Neuronal stem cell (in vitro differentiated cells): ENCODE measurements at regions not wholly inside any gene's neighbourhood (a gene's known extent, or its start where the extent isn't known, plus 50 kb on each side); places are given as distances from the start of the nearest gene placed in this dataset.

Source experiments
- DNase-seq: peaks from one replicate; pipeline ENCODE4 v3.0.0-alpha.2; 2013; ENCODE audit warnings: low spot score
- H2AFZ ChIP-seq: one replicate; pipeline ENCODE4 v1.6.1; 2013; ENCODE audit warnings: mild to moderate bottlenecking, low read length, inconsistent platforms
- H2AK5ac ChIP-seq: 2 replicates; pipeline ENCODE4 v1.6.1; 2013; ENCODE audit warnings: low read depth, mild to moderate bottlenecking, inconsistent platforms, low read length, moderate library complexity, mixed read lengths
- H2BK120ac ChIP-seq: 2 replicates; pipeline ENCODE4 v1.6.1; 2013; ENCODE audit warnings: low read depth, mild to moderate bottlenecking, inconsistent platforms, low read length, moderate library complexity, mixed read lengths
- H2BK12ac ChIP-seq: one replicate; pipeline ENCODE4 v1.6.1; 2013; ENCODE audit warnings: low read length, inconsistent platforms
- H2BK15ac ChIP-seq: 2 replicates; pipeline ENCODE4 v1.6.1; 2013; ENCODE audit warnings: mild to moderate bottlenecking, low read length, inconsistent platforms, mixed read lengths
- H2BK5ac ChIP-seq: one replicate; pipeline ENCODE4 v1.6.1; 2013; ENCODE audit warnings: inconsistent platforms, mild to moderate bottlenecking, low read length, moderate library complexity
- H3K14ac ChIP-seq: one replicate; pipeline ENCODE4 v1.6.1; 2013; ENCODE audit warnings: low read length, inconsistent platforms
- H3K18ac ChIP-seq: 2 replicates; pipeline ENCODE4 v1.6.1; 2013; ENCODE audit warnings: low read length, inconsistent platforms
- H3K23ac ChIP-seq: 2 replicates; pipeline ENCODE4 v1.6.1; 2013; ENCODE audit warnings: low read depth, mild to moderate bottlenecking, mixed read lengths, low read length, inconsistent platforms; ENCODE audit not compliant: poor library complexity
- H3K27ac ChIP-seq: replicated peaks from 3 replicates; pipeline ENCODE4 v1.5.1; 2013; ENCODE audit warnings: low read length, inconsistent platforms
- H3K27me3 ChIP-seq, 3 experiments: 2 replicates each; pipeline ENCODE4 v1.6.1; 2013; ENCODE audit warnings: low read length in 3 of 3, mild to moderate bottlenecking in 2 of 3, inconsistent platforms in 1 of 3, low read depth in 1 of 3, mixed read lengths in 1 of 3, moderate library complexity in 1 of 3; ENCODE audit not compliant: control insufficient read depth in 3 of 3, insufficient read depth in 3 of 3
- H3K36me3 ChIP-seq, 2 donors: replicated peaks in 1 of 2; 2 replicates each; pipeline ENCODE4 v1.6.1; 2013; ENCODE audit warnings: low read length in 2 of 2; ENCODE audit not compliant: control insufficient read depth in 2 of 2, insufficient read depth in 2 of 2
- H3K4ac ChIP-seq: 2 replicates; pipeline ENCODE4 v1.6.1; 2013; ENCODE audit warnings: inconsistent platforms, mild to moderate bottlenecking, low read length, moderate library complexity
- H3K4me1 ChIP-seq, 2 donors: 1 replicate in 1 of 2; 2 replicates in 1 of 2; pipeline ENCODE4 v1.6.1; 2013; ENCODE audit warnings: low read length in 2 of 2, low read depth in 1 of 2; ENCODE audit not compliant: control insufficient read depth in 2 of 2, insufficient read depth in 1 of 2
- H3K4me2 ChIP-seq: one replicate; pipeline ENCODE4 v1.6.1; 2013; ENCODE audit warnings: mild to moderate bottlenecking, low read length, inconsistent platforms; ENCODE audit not compliant: insufficient read depth, poor library complexity, severe bottlenecking
- H3K4me3 ChIP-seq, 2 donors: 2 replicates each; pipeline ENCODE4 v1.5.1; 2013; ENCODE audit warnings: low read length in 2 of 2, mild to moderate bottlenecking in 2 of 2, inconsistent platforms in 1 of 2, moderate library complexity in 1 of 2
- H3K79me1 ChIP-seq: one replicate; pipeline ENCODE4 v1.6.1; 2013; ENCODE audit warnings: low read depth, mild to moderate bottlenecking, inconsistent platforms, low read length, moderate library complexity
- H3K9ac ChIP-seq: one replicate; pipeline ENCODE4 v1.6.1; 2013; ENCODE audit warnings: mild to moderate bottlenecking, low read depth, low read length, inconsistent platforms; ENCODE audit not compliant: poor library complexity
- H3K9me3 ChIP-seq, 2 donors: replicated peaks in 1 of 2; 2 replicates each; pipeline versions ENCODE3 to v1.6.1; 2013; ENCODE audit warnings: low read length in 2 of 2, mild to moderate bottlenecking in 2 of 2, inconsistent platforms in 1 of 2, low read depth in 1 of 2, mixed read lengths in 1 of 2, moderate library complexity in 1 of 2; ENCODE audit not compliant: control insufficient read depth in 2 of 2, insufficient read depth in 1 of 2
- H4K8ac ChIP-seq: one replicate; pipeline ENCODE4 v1.6.1; 2013; ENCODE audit warnings: low read depth, mild to moderate bottlenecking, inconsistent platforms, low read length, moderate library complexity
- H4K91ac ChIP-seq: one replicate; pipeline ENCODE4 v1.6.1; 2013; ENCODE audit warnings: low read length, low read depth, mild to moderate bottlenecking, inconsistent platforms; ENCODE audit not compliant: poor library complexity
- WGBS, 2 donors: extraction: QIAGEN DNeasy Blood & Tissue Kit; methylation state at CpG; one replicate each; pipeline ENCODE4 v1.1.7; 2013; ENCODE audit warnings: missing lambda C conversion rate in 2 of 2, mixed read lengths in 1 of 2; ENCODE audit not compliant: insufficient read length in 2 of 2, insufficient replicate concordance in 1 of 2; ENCODE audit errors: extremely low coverage in 2 of 2; 5-methylcytosine and 5-hydroxymethylcytosine counted together

GRCh38 chr2:82576656-82577055 lies 1882.4 kb downstream of the SUCLG1 start:
- H2BK15ac ChIP-seq: no peak overlapping the region
- H3K18ac ChIP-seq: no peak overlapping the region
- H3K4ac ChIP-seq: no peak overlapping the region
- H4K8ac ChIP-seq: no peak overlapping the region
- no peak overlapping the region for H3K9ac ChIP-seq
- no peaks in the 10 kb centered on the region for H3K9me3 ChIP-seq
- DNase-seq: no peak
- no peak overlapping the region for H2BK5ac ChIP-seq
- H3K36me3 ChIP-seq: no peaks in the 10 kb centered on the region
- no peak overlapping the region for H3K27ac ChIP-seq
- H3K4me2 ChIP-seq: no peak overlapping the region
- H3K14ac ChIP-seq: no peak overlapping the region
- H3K23ac ChIP-seq: no peak overlapping the region
- H3K27me3 ChIP-seq: no peaks in the 10 kb centered on the region
- no peak overlapping the region for H3K4me3 ChIP-seq
- no peaks in the 10 kb centered on the region for H3K79me1 ChIP-seq
- H2BK12ac ChIP-seq: no peak overlapping the region
- H2AK5ac ChIP-seq: no peak overlapping the region
- no peak overlapping the region for H2BK120ac ChIP-seq
- H3K4me1 ChIP-seq: no peaks in the 10 kb centered on the region
- no peak overlapping the region for H4K91ac ChIP-seq
- H2AFZ ChIP-seq: no peak overlapping the region

GRCh38 chr2:82539280-82539621 lies 1919.8 kb downstream of the SUCLG1 start:
- H2BK120ac ChIP-seq: no peak overlapping the region
- H3K9me3 ChIP-seq: no peaks in the 10 kb centered on the region
- no peak overlapping the region for H2BK15ac ChIP-seq
- H2BK12ac ChIP-seq: no peak overlapping the region
- no peak overlapping the region for H2BK5ac ChIP-seq
- no peaks in the 10 kb centered on the region for H3K4me1 ChIP-seq
- H3K18ac ChIP-seq: no peak overlapping the region
- no peak for DNase-seq
- no peak overlapping the region for H3K14ac ChIP-seq
- no peak overlapping the region for H3K9ac ChIP-seq
- no peaks in the 10 kb centered on the region for H3K36me3 ChIP-seq
- H2AK5ac ChIP-seq: no peak overlapping the region
- no peaks in the 10 kb centered on the region for H3K27me3 ChIP-seq
- no peak overlapping the region for H3K27ac ChIP-seq
- no peak overlapping the region for H2AFZ ChIP-seq
- no peak overlapping the region for H4K8ac ChIP-seq
- H3K4me3 ChIP-seq: no peak overlapping the region
- WGBS, 2 donors: no CpG with 5 or more reads among the region's 3 CpGs
- H3K4me2 ChIP-seq: no peak overlapping the region
- H3K79me1 ChIP-seq: no peaks in the 10 kb centered on the region
- H3K4ac ChIP-seq: no peak overlapping the region
- no peak overlapping the region for H3K23ac ChIP-seq
- H4K91ac ChIP-seq: no peak overlapping the region

- no peak overlapping the region for H3K23ac ChIP-seq
- no peaks in the 10 kb centered on the region for H3K27me3 ChIP-seq
- H3K9me3 ChIP-seq: no peaks in the 10 kb centered on the region
- H3K4me2 ChIP-seq: no peak overlapping the region
- H2AFZ ChIP-seq: no peak overlapping the region
- DNase-seq: no peak
- H2BK120ac ChIP-seq: no peak overlapping the region
- H3K4me1 ChIP-seq: no peaks in the 10 kb centered on the region
- no peak overlapping the region for H2AK5ac ChIP-seq
- H2BK12ac ChIP-seq: no peak overlapping the region
- no peak overlapping the region for H2BK5ac ChIP-seq
- no peaks in the 10 kb centered on the region for H3K36me3 ChIP-seq
- H4K8ac ChIP-seq: no peak overlapping the region
- no peaks in the 10 kb centered on the region for H3K79me1 ChIP-seq
- H2BK15ac ChIP-seq: no peak overlapping the region
- WGBS, 2 donors: no CpG with 5 or more reads among the region's 1 CpG
- no peak overlapping the region for H3K4ac ChIP-seq
- H3K9ac ChIP-seq: no peak overlapping the region
- H3K4me3 ChIP-seq: no peak overlapping the region
- H3K14ac ChIP-seq: no peak overlapping the region
- H4K91ac ChIP-seq: no peak overlapping the region
- H3K18ac ChIP-seq: no peak overlapping the region
- H3K27ac ChIP-seq: no peak overlapping the region
Observed at GRCh38 chr2:82538590-82539279, 1920.3 kb downstream of the SUCLG1 start.

- Histone ChIP-seq H3K4me2 (no peak overlapping the region), H2BK120ac (no peak overlapping the region), H3K4me3 (no peak overlapping the region), H3K18ac (no peak overlapping the region), H3K4me1 (no peaks in the 10 kb centered on the region), H3K9me3 (no peaks in the 10 kb centered on the region), H2BK15ac (no peak overlapping the region), H2AFZ (no peak overlapping the region), H2AK5ac (no peak overlapping the region), H3K4ac (no peak overlapping the region), H3K23ac (no peak overlapping the region), H3K14ac (no peak overlapping the region), H2BK12ac (no peak overlapping the region), H2BK5ac (no peak overlapping the region), H3K27ac (no peak overlapping the region), H3K9ac (no peak overlapping the region), H3K79me1 (no peaks in the 10 kb centered on the region), H4K8ac (no peak overlapping the region), H3K36me3 (no peaks in the 10 kb centered on the region), H3K27me3 (no peaks in the 10 kb centered on the region), H4K91ac (no peak overlapping the region)
- no CpG with 5 or more reads among the region's 8 CpGs for WGBS, 2 donors
- no peak for DNase-seq
Observed at GRCh38 chr2:82528288-82528687, 1930.8 kb downstream of the SUCLG1 start.
